Naive thymus-derived CD8-positive, alpha-beta T cell (primary cell): ENCODE measurements at regions not wholly inside any gene's neighbourhood (a gene's known extent, or its start where the extent isn't known, plus 50 kb on each side); places are given as distances from the start of the nearest gene placed in this dataset.

Experiments
- ATAC-seq, 2 donors: fragments of 150-1000 bp; cut with Tn5 transposase in 1 of 2; sonication (Bioruptor Pico), chemical (Tn5 transposase) in 1 of 2; 1 replicate in 1 of 2; 2 replicates in 1 of 2; pipeline ENCODE4 v1.10.0; 2021; ENCODE audit warnings: mild to moderate bottlenecking in 2 of 2, moderate library complexity in 2 of 2
- POLR2A ChIA-PET: fragments of 350-600 bp; sonication (Branson Sonifier 250); formaldehyde crosslinking; loops from one replicate; lab custom pipeline; 2021; ENCODE audit warnings: antibody characterized with exemption; lab: Charles Lee
- DNase-seq, 10 donors: peaks; one replicate each; pipeline versions ENCODE4 v3.0.0 to v3.0.0-alpha.2; 2020 to 2022
- H3K27ac Mint-ChIP-seq, 10 donors: one replicate each; pipeline ENCODE4 v1.8.0; 2020 to 2022; ENCODE audit warnings: mild to moderate bottlenecking in 10 of 10, mixed read lengths in 10 of 10, moderate library complexity in 4 of 10, inconsistent platforms in 1 of 10
- H3K27me3 Mint-ChIP-seq, 5 donors: one replicate each; pipeline ENCODE4 v1.8.0; 2021 to 2022; ENCODE audit warnings: mixed read lengths in 5 of 5
- H3K36me3 Mint-ChIP-seq, 3 donors: one replicate each; pipeline ENCODE4 v1.8.0; 2020 to 2022; ENCODE audit warnings: mixed read lengths in 3 of 3, mild to moderate bottlenecking in 2 of 3, inconsistent platforms in 1 of 3
- H3K4me1 Mint-ChIP-seq, 4 donors: one replicate each; pipeline ENCODE4 v1.8.0; 2021 to 2022; ENCODE audit warnings: mixed read lengths in 4 of 4
- H3K4me3 Mint-ChIP-seq, 10 donors: one replicate each; pipeline ENCODE4 v1.8.0; 2020 to 2022; ENCODE audit warnings: mild to moderate bottlenecking in 10 of 10, mixed read lengths in 10 of 10, moderate library complexity in 6 of 10, inconsistent platforms in 1 of 10
- H3K9me3 Mint-ChIP-seq, 9 donors: one replicate each; pipeline ENCODE4 v1.8.0; 2020 to 2022; ENCODE audit warnings: mixed read lengths in 9 of 9, mild to moderate bottlenecking in 3 of 9, inconsistent platforms in 1 of 9, moderate library complexity in 1 of 9

GRCh38 chr21:18601146-18601545 lies 197.6 kb upstream of the TMPRSS15 start:
- H3K27ac Mint-ChIP-seq: no peak overlapping the region
- ATAC-seq (no peak), DNase-seq (no peak)
- no peak overlapping the region for H3K4me3 Mint-ChIP-seq
- no peaks in the 10 kb centered on the region for H3K27me3 Mint-ChIP-seq
- peaks cover 0 to 14% (median under 1%) of the 10 kb centered on the region in 9 donors for H3K9me3 Mint-ChIP-seq
- no peaks in the 10 kb centered on the region for H3K36me3 Mint-ChIP-seq
- POLR2A ChIA-PET: no interaction called here
- no peaks in the 10 kb centered on the region for H3K4me1 Mint-ChIP-seq

GRCh38 chr21:18602711-18603110 lies 199.1 kb upstream of the TMPRSS15 start:
- Mint-ChIP-seq H3K9me3 (peaks cover 0 to 12% (median 0%) of the 10 kb centered on the region in 9 donors), H3K27ac (no peak overlapping the region), H3K4me3 (no peak overlapping the region), H3K27me3 (no peaks in the 10 kb centered on the region), H3K36me3 (no peaks in the 10 kb centered on the region), H3K4me1 (no peaks in the 10 kb centered on the region)
- ATAC-seq (no peak), DNase-seq (no peak)
- POLR2A ChIA-PET: no interaction called here

GRCh38 chr21:18603261-18603660 lies 199.7 kb upstream of the TMPRSS15 start:
- peaks cover 0 to 10% (median 0%) of the 10 kb centered on the region in 9 donors for H3K9me3 Mint-ChIP-seq
- no peak for ATAC-seq

DNA sequence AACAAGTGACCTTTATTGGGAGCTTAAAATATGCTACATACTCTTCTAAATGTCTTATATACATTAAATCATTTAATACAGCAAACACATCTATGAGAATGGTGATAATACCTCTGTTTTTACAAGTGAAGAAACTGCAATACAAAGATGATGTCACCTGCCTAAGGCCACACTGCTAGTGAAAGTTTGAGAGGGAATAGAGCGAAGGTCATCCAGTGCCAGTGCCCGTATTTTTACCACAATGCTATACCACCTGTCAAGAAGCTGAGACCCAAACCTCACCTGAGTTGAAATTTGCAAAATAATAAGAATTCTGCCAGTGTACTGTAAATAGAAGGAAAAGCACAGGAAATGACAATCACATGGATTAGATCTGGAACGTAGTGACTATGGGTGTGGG lies 200.4 kb upstream of the TMPRSS15 start:
- ATAC-seq (no peak), DNase-seq (no peak)
- Mint-ChIP-seq H3K9me3 (peaks cover 0 to 9% (median 0%) of the 10 kb centered on the region in 9 donors), H3K27ac (no peak overlapping the region), H3K4me1 (no peaks in the 10 kb centered on the region), H3K36me3 (no peaks in the 10 kb centered on the region), H3K27me3 (no peaks in the 10 kb centered on the region), H3K4me3 (no peak overlapping the region)
- POLR2A ChIA-PET: no interaction called here

More at GRCh38 chr21:18603261-18603660, 199.7 kb upstream of the TMPRSS15 start:
- Mint-ChIP-seq H3K4me3 (no peak overlapping the region), H3K27ac (no peak overlapping the region), H3K27me3 (no peaks in the 10 kb centered on the region), H3K4me1 (no peaks in the 10 kb centered on the region), H3K36me3 (no peaks in the 10 kb centered on the region)
- no peak for DNase-seq
- POLR2A ChIA-PET: no interaction called here

- Mint-ChIP-seq H3K9me3 (peaks cover 0 to 5% (median 0%) of the 10 kb centered on the region in 9 donors), H3K4me3 (no peak overlapping the region), H3K27ac (no peak overlapping the region), H3K4me1 (no peaks in the 10 kb centered on the region), H3K27me3 (no peaks in the 10 kb centered on the region), H3K36me3 (no peaks in the 10 kb centered on the region)
- POLR2A ChIA-PET: no interaction called here
- DNase-seq (no peak), ATAC-seq (no peak)
These were observed 204.6 kb upstream of the TMPRSS15 start for GRCh38 chr21:18608226-18608625.

DNA sequence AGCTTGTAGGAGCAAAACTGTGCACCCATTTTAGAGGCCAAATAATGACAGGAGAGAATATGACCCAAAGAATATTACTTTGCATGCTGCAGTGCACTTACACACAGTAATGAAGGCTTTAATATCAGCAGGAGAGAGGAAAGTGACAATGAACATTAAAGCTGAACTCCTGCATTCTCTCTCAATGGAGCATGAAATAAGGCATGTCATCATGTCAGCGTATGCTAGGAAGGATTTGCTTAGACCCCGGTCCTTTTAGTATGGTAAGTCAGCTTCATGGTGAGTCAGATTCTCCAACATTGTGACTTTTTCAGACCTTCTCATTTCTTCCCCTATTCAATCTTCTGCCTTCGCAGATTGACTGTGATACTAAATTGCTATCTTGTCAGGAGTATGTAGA lies 210.7 kb upstream of the TMPRSS15 start:
- DNase-seq (no peak), ATAC-seq (no peak)
- H3K4me1 Mint-ChIP-seq: no peaks in the 10 kb centered on the region
- no peak overlapping the region for H3K4me3 Mint-ChIP-seq
- no peak overlapping the region for H3K27ac Mint-ChIP-seq
- no peaks in the 10 kb centered on the region for H3K36me3 Mint-ChIP-seq
- no peaks in the 10 kb centered on the region for H3K27me3 Mint-ChIP-seq
- POLR2A ChIA-PET: no interaction called here
- H3K9me3 Mint-ChIP-seq: peaks cover 0 to 3% (median 0%) of the 10 kb centered on the region in 9 donors

GRCh38 chr21:18617291-18617690 lies 213.7 kb upstream of the TMPRSS15 start:
- POLR2A ChIA-PET: no interaction called here
- ATAC-seq (no peak), DNase-seq (no peak)
- Mint-ChIP-seq H3K27ac (no peak overlapping the region), H3K9me3 (peaks cover 0 to 4% (median 0%) of the 10 kb centered on the region in 9 donors), H3K4me1 (no peaks in the 10 kb centered on the region), H3K36me3 (no peaks in the 10 kb centered on the region), H3K4me3 (no peak overlapping the region), H3K27me3 (no peaks in the 10 kb centered on the region)

DNA sequence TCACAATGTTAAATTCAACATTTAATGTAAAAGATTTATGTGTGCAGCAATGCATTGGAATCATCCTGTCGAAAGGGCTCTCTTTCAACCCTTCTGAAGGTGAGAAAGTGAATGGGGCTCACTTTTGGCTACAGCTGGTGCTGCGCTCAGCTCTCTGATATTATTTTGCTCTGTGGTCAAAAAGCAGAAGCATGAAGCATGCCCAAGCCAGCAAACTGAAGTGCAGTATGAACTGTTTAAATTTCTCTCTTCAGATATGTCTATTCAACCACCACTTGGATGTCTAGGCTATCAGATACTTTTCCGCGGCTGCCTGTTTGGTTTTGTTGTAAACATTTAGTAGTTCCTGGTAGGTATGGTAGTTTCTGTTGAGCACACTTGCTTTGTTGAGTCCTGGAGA lies 216.9 kb upstream of the TMPRSS15 start:
- Mint-ChIP-seq H3K9me3 (peaks cover 0 to 7% (median 0%) of the 10 kb centered on the region in 9 donors), H3K4me1 (no peaks in the 10 kb centered on the region), H3K27ac (no peak overlapping the region), H3K4me3 (no peak overlapping the region), H3K27me3 (no peaks in the 10 kb centered on the region), H3K36me3 (no peaks in the 10 kb centered on the region)
- no peak for DNase-seq
- POLR2A ChIA-PET: no interaction called here
- ATAC-seq: no peak

GRCh38 chr21:18622383-18622782 lies 218.8 kb upstream of the TMPRSS15 start:
- Mint-ChIP-seq H3K36me3 (no peaks in the 10 kb centered on the region), H3K9me3 (peaks cover 0 to 7% (median 2%) of the 10 kb centered on the region in 9 donors), H3K27me3 (no peaks in the 10 kb centered on the region), H3K4me3 (no peak overlapping the region), H3K27ac (no peak overlapping the region), H3K4me1 (no peaks in the 10 kb centered on the region)
- ATAC-seq (no peak), DNase-seq (no peak)
- POLR2A ChIA-PET: no interaction called here

- Mint-ChIP-seq H3K27me3 (no peaks in the 10 kb centered on the region), H3K4me3 (no peak overlapping the region), H3K36me3 (no peaks in the 10 kb centered on the region), H3K9me3 (peaks cover 0 to 13% (median 2%) of the 10 kb centered on the region in 9 donors), H3K27ac (no peak overlapping the region), H3K4me1 (peaks cover 0 to 3% (median 0%) of the 10 kb centered on the region in 4 donors)
- ATAC-seq (no peak), DNase-seq (no peak)
- POLR2A ChIA-PET: no interaction called here
These were observed 226.9 kb upstream of the TMPRSS15 start for GRCh38 chr21:18630446-18630845.

DNA sequence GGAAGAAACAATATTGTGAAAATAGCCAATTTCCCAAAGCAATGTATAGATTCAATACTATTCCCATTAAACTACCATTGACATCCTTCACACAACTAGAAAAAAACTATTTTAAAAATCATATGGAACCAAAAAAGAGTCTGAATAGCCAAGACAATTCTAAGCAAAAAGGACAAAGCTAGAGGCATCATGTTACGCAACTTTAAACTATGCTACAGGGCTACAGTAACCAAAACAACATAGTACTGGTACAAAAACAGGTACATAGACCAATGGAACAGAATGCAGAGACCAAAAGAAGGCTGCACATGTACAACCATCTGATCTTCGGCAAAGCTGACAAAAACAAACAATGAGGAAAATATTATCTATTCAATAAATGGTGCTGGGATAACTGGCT lies 233.3 kb upstream of the TMPRSS15 start:
- no peak for ATAC-seq
- H3K9me3 Mint-ChIP-seq: peaks cover 0 to 18% (median 4%) of the 10 kb centered on the region in 9 donors
- H3K4me1 Mint-ChIP-seq: peaks cover 0 to 3% (median 0%) of the 10 kb centered on the region in 4 donors
- no peaks in the 10 kb centered on the region for H3K36me3 Mint-ChIP-seq
- H3K4me3 Mint-ChIP-seq: no peak overlapping the region
- H3K27ac Mint-ChIP-seq: no peak overlapping the region
- POLR2A ChIA-PET: no interaction called here
- H3K27me3 Mint-ChIP-seq: no peaks in the 10 kb centered on the region
- no peak for DNase-seq

GRCh38 chr21:18646116-18646515 lies 242.5 kb upstream of the TMPRSS15 start:
- H3K36me3 Mint-ChIP-seq: no peaks in the 10 kb centered on the region
- no peak overlapping the region for H3K4me3 Mint-ChIP-seq
- DNase-seq (no peak), ATAC-seq (no peak)
- H3K27ac Mint-ChIP-seq: no peak overlapping the region
- no peaks in the 10 kb centered on the region for H3K27me3 Mint-ChIP-seq
- peaks cover 0 to 2% (median 0%) of the 10 kb centered on the region in 4 donors for H3K4me1 Mint-ChIP-seq
- peaks cover 0 to 13% (median 2%) of the 10 kb centered on the region in 9 donors for H3K9me3 Mint-ChIP-seq
- POLR2A ChIA-PET: no interaction called here

GRCh38 chr21:18655931-18656330 lies 252.3 kb upstream of the TMPRSS15 start:
- Mint-ChIP-seq H3K4me3 (no peak overlapping the region), H3K36me3 (no peaks in the 10 kb centered on the region), H3K9me3 (peaks cover 0 to 10% (median 3%) of the 10 kb centered on the region in 9 donors), H3K27ac (no peak overlapping the region), H3K4me1 (no peaks in the 10 kb centered on the region), H3K27me3 (no peaks in the 10 kb centered on the region)
- DNase-seq (no peak), ATAC-seq (no peak)
- POLR2A ChIA-PET: no interaction called here

DNA sequence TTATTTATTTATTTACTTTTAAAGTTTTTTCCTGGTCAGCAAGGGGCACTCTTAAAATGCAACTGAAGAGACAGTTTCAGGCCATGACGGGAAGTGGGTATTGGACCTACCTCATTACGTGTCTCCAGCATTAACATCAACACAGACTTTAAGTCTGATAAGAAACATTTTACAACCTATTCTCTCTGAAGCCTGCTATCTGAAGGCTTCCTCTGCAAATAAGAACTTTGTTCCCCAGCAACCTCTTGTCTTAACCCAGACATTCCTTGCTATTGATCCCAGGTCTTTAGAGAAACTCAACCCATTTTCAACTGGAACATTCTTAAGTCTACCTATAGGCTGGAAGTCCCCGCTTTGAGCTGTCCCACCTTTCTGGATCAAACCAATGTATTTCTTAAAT lies 258.3 kb upstream of the TMPRSS15 start:
- Mint-ChIP-seq H3K4me1 (no peaks in the 10 kb centered on the region), H3K27ac (no peak overlapping the region), H3K27me3 (no peaks in the 10 kb centered on the region), H3K36me3 (no peaks in the 10 kb centered on the region), H3K4me3 (no peak overlapping the region), H3K9me3 (peaks cover 0 to 8% (median 3%) of the 10 kb centered on the region in 9 donors)
- POLR2A ChIA-PET: no interaction called here
- no peak for ATAC-seq
- no peak for DNase-seq
